HG02610 (cell line): ENCODE measurements at regions not wholly inside any gene's neighbourhood (a gene's known extent, or its start where the extent isn't known, plus 50 kb on each side); places are given as distances from the start of the nearest gene placed in this dataset.

Experiments
- ATAC-seq: cut with Tn5 transposase; IDR thresholded peaks from one replicate; pipeline ENCODE4 v1.9.1; 2021; ENCODE audit warnings: mild to moderate bottlenecking, moderate library complexity; ENCODE audit not compliant: unreplicated experiment

GRCh38 chr2:152883951-152884487 lies 165.6 kb downstream of the ARL6IP6 start:
- no peak for ATAC-seq

GRCh38 chr2:152881527-152881926 lies 163.1 kb downstream of the ARL6IP6 start:
- ATAC-seq, result no peak

- ATAC-seq, result no peak
Observed at GRCh38 chr2:152879275-152879674, 160.9 kb downstream of the ARL6IP6 start.

GRCh38 chr2:152875701-152876695 lies 157.6 kb downstream of the ARL6IP6 start:
- no peak for ATAC-seq

- ATAC-seq, result no peak
Observed at GRCh38 chr2:152874955-152875354, 156.5 kb downstream of the ARL6IP6 start.

- no peak for ATAC-seq
Observed at GRCh38 chr2:152870239-152870638, 151.8 kb downstream of the ARL6IP6 start.

GRCh38 chr2:152867397-152867796 lies 149.0 kb downstream of the ARL6IP6 start:
- no peak for ATAC-seq

GRCh38 chr2:152864601-152865149 lies 146.3 kb downstream of the ARL6IP6 start:
- ATAC-seq, result no peak

- no peak for ATAC-seq
Observed at GRCh38 chr2:152863826-152864225, 145.4 kb downstream of the ARL6IP6 start.

GRCh38 chr2:152861349-152861942 lies 143.0 kb downstream of the ARL6IP6 start:
- no peak for ATAC-seq

- no peak for ATAC-seq
Observed at GRCh38 chr2:152858594-152859265, 140.3 kb downstream of the ARL6IP6 start.

GRCh38 chr2:152846697-152847470 lies 128.5 kb downstream of the ARL6IP6 start:
- no peak for ATAC-seq

GRCh38 chr2:152835674-152836073 lies 117.3 kb downstream of the ARL6IP6 start:
- ATAC-seq, result no peak

GRCh38 chr2:152827944-152828343 lies 109.5 kb downstream of the ARL6IP6 start:
- no peak for ATAC-seq

- no peak for ATAC-seq
Observed at GRCh38 chr2:152826581-152827279, 108.3 kb downstream of the ARL6IP6 start.

GRCh38 chr2:152825834-152826233 lies 107.4 kb downstream of the ARL6IP6 start:
- ATAC-seq, result no peak

- ATAC-seq, result no peak
Observed at GRCh38 chr2:152823905-152824304, 105.5 kb downstream of the ARL6IP6 start.

- ATAC-seq, result no peak
Observed at GRCh38 chr2:152822676-152823075, 104.3 kb downstream of the ARL6IP6 start.

GRCh38 chr2:152820048-152820447 lies 101.6 kb downstream of the ARL6IP6 start:
- ATAC-seq, result no peak
